GM23338 (cell line): ENCODE measurements at regions not wholly inside any gene's neighbourhood (a gene's known extent, or its start where the extent isn't known, plus 50 kb on each side); places are given as distances from the start of the nearest gene placed in this dataset.

Experiments
- ATAC-seq: fragments of 200-7000 bp; cut with Tn5 transposase; 3 replicates; pipeline ENCODE4 v1.9.1; 2020
- DNase-seq: peaks from one replicate; pipeline ENCODE4 v3.0.0-alpha.2; 2015; ENCODE audit warnings: low spot score
- H2AFZ ChIP-seq: fragments of 200-600 bp; sonication (generic); 2 replicates; pipeline ENCODE4 v1.8.0; 2016; ENCODE audit warnings: antibody characterized with exemption, mild to moderate bottlenecking, moderate library complexity
- H3F3A ChIP-seq: fragments of 200-600 bp; sonication (generic); replicated peaks from 2 replicates; pipeline ENCODE4 v1.8.0; 2017; ENCODE audit warnings: antibody characterized with exemption, mixed run types, low read depth
- H3K27ac ChIP-seq: fragments of 200-600 bp; sonication (generic); 2 replicates; pipeline ENCODE4 v1.6.1; 2016; ENCODE audit warnings: low read depth
- H3K27me3 ChIP-seq: fragments of 200-600 bp; sonication (generic); 2 replicates; pipeline ENCODE4 v1.8.0; 2016; ENCODE audit warnings: mild to moderate bottlenecking, mixed run types, moderate library complexity; ENCODE audit not compliant: insufficient read depth
- H3K36me3 ChIP-seq: fragments of 200-600 bp; sonication (generic); 2 replicates; pipeline ENCODE4 v1.8.0; 2016; ENCODE audit warnings: mild to moderate bottlenecking; ENCODE audit not compliant: insufficient read depth
- H3K4me1 ChIP-seq: fragments of 200-600 bp; sonication (generic); 2 replicates; pipeline ENCODE4 v1.8.0; 2016; ENCODE audit warnings: mild to moderate bottlenecking, moderate library complexity; ENCODE audit not compliant: insufficient read depth
- H3K4me2 ChIP-seq: fragments of 200-600 bp; sonication (generic); 2 replicates; pipeline ENCODE4 v1.7.1; 2017; ENCODE audit warnings: mixed run types
- H3K4me3 ChIP-seq: fragments of 200-600 bp; sonication (generic); 2 replicates; pipeline ENCODE4 v1.6.1; 2016; ENCODE audit warnings: mixed run types
- H3K79me2 ChIP-seq: fragments of 200-600 bp; sonication (generic); replicated peaks from 2 replicates; pipeline ENCODE4 v1.8.0; 2017; ENCODE audit warnings: mild to moderate bottlenecking; ENCODE audit not compliant: insufficient read depth
- H3K9me2 ChIP-seq: fragments of 200-600 bp; sonication (generic); 2 replicates; pipeline ENCODE4 v1.8.0; 2017; ENCODE audit not compliant: insufficient read depth
- H4K20me1 ChIP-seq: fragments of 200-600 bp; sonication (generic); replicated peaks from 2 replicates; pipeline ENCODE4 v1.8.0; 2017; ENCODE audit warnings: mild to moderate bottlenecking; ENCODE audit not compliant: insufficient read depth
- H3K27ac Mint-ChIP-seq: 2 replicates; pipeline ENCODE4 v1.8.0; 2020; ENCODE audit warnings: inconsistent platforms, mild to moderate bottlenecking, moderate library complexity, mixed read lengths
- H3K27me3 Mint-ChIP-seq: 3 replicates; pipeline ENCODE4 v1.8.0; 2022; ENCODE audit warnings: low read depth, mild to moderate bottlenecking, moderate library complexity, mixed read lengths, inconsistent platforms; ENCODE audit not compliant: insufficient read depth, poor library complexity
- H3K36me3 Mint-ChIP-seq: 3 replicates; pipeline ENCODE4 v1.8.0; 2021; ENCODE audit warnings: low read depth, mild to moderate bottlenecking, inconsistent platforms, moderate library complexity, mixed read lengths
- H3K4me1 Mint-ChIP-seq: 3 replicates; pipeline ENCODE4 v1.8.0; 2020; ENCODE audit warnings: mild to moderate bottlenecking, inconsistent platforms, mixed read lengths
- H3K4me3 Mint-ChIP-seq: 3 replicates; pipeline ENCODE4 v1.8.0; 2021; ENCODE audit warnings: moderate library complexity, mild to moderate bottlenecking, inconsistent platforms, mixed read lengths
- H3K9me3 Mint-ChIP-seq: 3 replicates; pipeline ENCODE4 v1.8.0; 2020; ENCODE audit warnings: moderate library complexity, mild to moderate bottlenecking, inconsistent platforms, mixed read lengths
- CREB1 ChIP-seq: fragments of 250-450 bp; sonication (Bioruptor Pico); IDR thresholded peaks from 2 replicates; pipeline ENCODE4 v1.5.0; 2020; ENCODE audit warnings: low read depth, mild to moderate bottlenecking, moderate library complexity
- ETS1 ChIP-seq: IDR thresholded peaks from 2 replicates; pipeline ENCODE4 v1.6.1; 2016; ENCODE audit warnings: antibody characterized with exemption
- JUNB ChIP-seq: IDR thresholded peaks from one replicate; pipeline ENCODE4 v1.6.1; 2016; ENCODE audit warnings: antibody characterized with exemption; ENCODE audit not compliant: unreplicated experiment
- POLR2AphosphoS5 ChIP-seq: IDR thresholded peaks from 2 replicates; pipeline ENCODE4 v1.6.1; 2016; ENCODE audit warnings: antibody characterized with exemption, low read depth
- REST ChIP-seq: IDR thresholded peaks from one replicate; pipeline ENCODE4 v1.6.1; 2018; ENCODE audit warnings: antibody characterized with exemption; ENCODE audit not compliant: unreplicated experiment
- STAT1 ChIP-seq: IDR thresholded peaks from one replicate; pipeline ENCODE4 v1.6.1; 2016; ENCODE audit warnings: antibody characterized with exemption; ENCODE audit not compliant: unreplicated experiment
- ZNF114 ChIP-seq: fragments of 250-450 bp; sonication (Bioruptor Pico); IDR thresholded peaks from 2 replicates; pipeline ENCODE4 v1.5.0; 2020; ENCODE audit warnings: mild to moderate bottlenecking, moderate library complexity
- ZNF331 ChIP-seq: fragments of 250-450 bp; sonication (Bioruptor Pico); IDR thresholded peaks from 2 replicates; pipeline ENCODE4 v1.5.0; 2020; ENCODE audit warnings: low read depth, mild to moderate bottlenecking, moderate library complexity

GRCh38 chr15:70509731-70510143 lies 253.6 kb downstream of the UACA start:
- no peak overlapping the region for H3K4me2 ChIP-seq
- H3K9me2 ChIP-seq: no peaks in the 10 kb centered on the region
- H2AFZ ChIP-seq: no peak overlapping the region
- H3K4me1 Mint-ChIP-seq: peaks cover 21% of the 10 kb centered on the region
- no peaks in the 10 kb centered on the region for H3F3A ChIP-seq
- H3K36me3 Mint-ChIP-seq: peaks cover 7% of the 10 kb centered on the region
- TF ChIP-seq JUNB: no peak
- no peak for TF ChIP-seq ZNF331
- no peak for TF ChIP-seq CREB1
- no peak overlapping the region for H3K4me3 Mint-ChIP-seq
- peaks cover 20% of the 10 kb centered on the region for H3K9me3 Mint-ChIP-seq
- no peak for ATAC-seq
- H3K36me3 ChIP-seq: no peaks in the 10 kb centered on the region
- H3K27ac Mint-ChIP-seq: no peak overlapping the region
- peaks cover 9% of the 10 kb centered on the region for H3K27me3 Mint-ChIP-seq
- peaks cover 13% of the 10 kb centered on the region; the same call in 1 of the 2 replicates for H3K4me1 ChIP-seq
- no peak overlapping the region for H3K27ac ChIP-seq
- H3K4me3 ChIP-seq: no peak overlapping the region
- DNase-seq: no peak
- no peaks in the 10 kb centered on the region for H4K20me1 ChIP-seq
- no peaks in the 10 kb centered on the region for H3K79me2 ChIP-seq
- no peaks in the 10 kb centered on the region for H3K27me3 ChIP-seq

- TF ChIP-seq REST (no peak), ZNF331 (no peak), ETS1 (no peak), JUNB (no peak), STAT1 (no peak), POLR2AphosphoS5 (no peak), ZNF114 (CRISPR knock-in tag) (no peak), CREB1 (no peak)
- Mint-ChIP-seq H3K27ac (no peak overlapping the region), H3K27me3 (peaks cover 9% of the 10 kb centered on the region), H3K9me3 (peaks cover 20% of the 10 kb centered on the region), H3K4me1 (peaks cover 26% of the 10 kb centered on the region), H3K4me3 (no peak overlapping the region), H3K36me3 (peaks cover 7% of the 10 kb centered on the region)
- H3K9me2 ChIP-seq: no peaks in the 10 kb centered on the region
- H3K36me3 ChIP-seq: no peaks in the 10 kb centered on the region
- no peak overlapping the region for H3K27ac ChIP-seq
- peaks cover 13% of the 10 kb centered on the region; the same call in 1 of the 2 replicates for H3K4me1 ChIP-seq
- H3K27me3 ChIP-seq: no peaks in the 10 kb centered on the region
- H3K4me3 ChIP-seq: no peak overlapping the region
- no peak overlapping the region for H3K4me2 ChIP-seq
- H3K79me2 ChIP-seq: no peaks in the 10 kb centered on the region
- H4K20me1 ChIP-seq: no peaks in the 10 kb centered on the region
- ATAC-seq (no peak), DNase-seq (no peak)
- no peaks in the 10 kb centered on the region for H3F3A ChIP-seq
- no peak overlapping the region for H2AFZ ChIP-seq
Observed at GRCh38 chr15:70509282-70509662, 254.1 kb downstream of the UACA start.
